Cardiac fibroblast (primary cell): ENCODE measurements at regions not wholly inside any gene's neighbourhood (a gene's known extent, or its start where the extent isn't known, plus 50 kb on each side); places are given as distances from the start of the nearest gene placed in this dataset.

Source experiments
- DNase-seq, 2 donors: peaks; one replicate each; pipeline versions ENCODE4 v3.0.0 to v3.0.0-alpha.2; 2010; ENCODE audit warnings: low read depth in 2 of 2
- H3K4me3 ChIP-seq, 2 donors: replicated peaks in 1 of 2; 1 replicate in 1 of 2; 2 replicates in 1 of 2; pipeline ENCODE4 v1.5.1; 2011; ENCODE audit warnings: low read depth in 2 of 2, low read length in 2 of 2, mild to moderate bottlenecking in 2 of 2, moderate library complexity in 1 of 2
- CTCF ChIP-seq: IDR thresholded peaks from one replicate; pipeline ENCODE4 v1.5.1; 2011; ENCODE audit warnings: low read depth, mild to moderate bottlenecking, low read length, inconsistent platforms

GRCh38 chr5:38046103-38046502, 206.3 kb upstream of the GDNF start:
- no peak for TF ChIP-seq CTCF
- H3K4me3 ChIP-seq: no peak overlapping the region
- no peak for DNase-seq

- TF ChIP-seq CTCF: no peak
- no peak for DNase-seq
- no peak overlapping the region for H3K4me3 ChIP-seq
Observed at GRCh38 chr5:38045446-38045845, 205.6 kb upstream of the GDNF start.

GRCh38 chr5:38039826-38040225, 200.0 kb upstream of the GDNF start:
- no peak for DNase-seq
- TF ChIP-seq CTCF: no peak
- no peak overlapping the region for H3K4me3 ChIP-seq

- TF ChIP-seq CTCF: no peak
- no peak overlapping the region for H3K4me3 ChIP-seq
- no peak for DNase-seq
Observed at GRCh38 chr5:38039091-38039490, 199.2 kb upstream of the GDNF start.

- H3K4me3 ChIP-seq: no peak overlapping the region
- TF ChIP-seq CTCF: no peak
- no peak for DNase-seq
Observed at GRCh38 chr5:38036765-38037164, 196.9 kb upstream of the GDNF start.

GRCh38 chr5:38032149-38032548, 192.3 kb upstream of the GDNF start:
- no peak for TF ChIP-seq CTCF
- no peak overlapping the region for H3K4me3 ChIP-seq

GRCh38 chr5:38031304-38031703, 191.5 kb upstream of the GDNF start:
- no peak overlapping the region for H3K4me3 ChIP-seq
- no peak for DNase-seq
- no peak for TF ChIP-seq CTCF

More at GRCh38 chr5:38032149-38032548, 192.3 kb upstream of the GDNF start:
- no peak for DNase-seq
